Kidney capillary endothelial cell (primary cell): ENCODE measurements at regions not wholly inside any gene's neighbourhood (a gene's known extent, or its start where the extent isn't known, plus 50 kb on each side); places are given as distances from the start of the nearest gene placed in this dataset.

Source experiments
- DNase-seq: peaks from one replicate; pipeline ENCODE4 v3.0.0-alpha.2; 2018; ENCODE audit warnings: low spot score

DNA sequence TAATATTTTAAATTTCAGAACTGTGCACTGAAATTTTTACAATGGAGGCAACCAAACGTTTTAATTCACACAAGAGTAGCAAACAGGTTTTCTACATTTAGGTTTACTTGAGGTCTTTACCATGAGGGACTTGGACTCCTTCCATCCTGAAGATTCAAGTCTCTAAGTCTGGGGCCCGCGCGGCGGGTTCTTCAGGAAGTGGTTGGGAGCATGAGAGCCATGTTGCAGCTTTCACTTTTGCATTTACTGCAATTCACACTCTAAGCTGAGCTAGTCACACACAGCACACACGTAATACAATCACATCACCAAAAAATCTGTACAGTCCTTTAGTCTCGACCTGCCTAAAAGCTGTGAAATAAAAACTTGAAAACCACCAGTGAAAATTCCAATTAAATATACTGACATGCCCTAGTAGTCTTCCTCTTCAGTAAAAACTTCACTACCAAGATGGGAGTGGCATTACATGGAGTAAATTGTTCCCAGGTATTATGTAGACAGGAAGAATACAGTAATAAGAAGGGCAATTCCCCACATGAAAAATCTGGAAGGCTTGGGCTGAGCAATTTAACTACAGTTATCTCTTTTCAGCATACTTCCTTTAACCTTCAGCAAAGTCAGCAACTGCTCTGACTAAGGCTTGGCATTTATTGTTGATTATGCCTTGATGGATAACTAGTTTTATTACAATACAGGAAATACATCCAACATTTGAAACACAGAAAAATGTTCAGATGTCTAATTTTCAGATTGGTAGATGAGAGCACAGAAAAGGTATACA is 571.1 kb upstream of the DIPK2B start:
- DNase-seq: no peak

DNA sequence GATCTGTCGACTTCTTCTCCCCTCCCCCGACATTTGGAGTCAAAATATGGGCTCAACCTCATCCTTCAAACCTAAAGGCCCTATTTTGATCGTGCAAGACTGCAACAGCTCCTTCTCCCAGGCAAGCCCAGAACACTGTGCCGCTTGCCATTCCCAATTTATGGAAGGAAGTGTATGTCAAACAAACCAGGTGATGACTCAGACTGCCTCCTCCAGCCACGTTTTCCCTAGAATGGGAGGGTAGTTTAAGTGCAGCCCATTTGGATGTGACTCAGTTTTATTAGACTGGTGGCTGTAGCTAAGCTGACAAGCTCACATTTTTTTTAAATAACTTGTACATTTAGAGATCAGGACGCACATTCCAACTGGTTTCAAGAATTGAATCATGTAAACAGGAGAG is 570.4 kb upstream of the DIPK2B start:
- DNase-seq: no peak

DNA sequence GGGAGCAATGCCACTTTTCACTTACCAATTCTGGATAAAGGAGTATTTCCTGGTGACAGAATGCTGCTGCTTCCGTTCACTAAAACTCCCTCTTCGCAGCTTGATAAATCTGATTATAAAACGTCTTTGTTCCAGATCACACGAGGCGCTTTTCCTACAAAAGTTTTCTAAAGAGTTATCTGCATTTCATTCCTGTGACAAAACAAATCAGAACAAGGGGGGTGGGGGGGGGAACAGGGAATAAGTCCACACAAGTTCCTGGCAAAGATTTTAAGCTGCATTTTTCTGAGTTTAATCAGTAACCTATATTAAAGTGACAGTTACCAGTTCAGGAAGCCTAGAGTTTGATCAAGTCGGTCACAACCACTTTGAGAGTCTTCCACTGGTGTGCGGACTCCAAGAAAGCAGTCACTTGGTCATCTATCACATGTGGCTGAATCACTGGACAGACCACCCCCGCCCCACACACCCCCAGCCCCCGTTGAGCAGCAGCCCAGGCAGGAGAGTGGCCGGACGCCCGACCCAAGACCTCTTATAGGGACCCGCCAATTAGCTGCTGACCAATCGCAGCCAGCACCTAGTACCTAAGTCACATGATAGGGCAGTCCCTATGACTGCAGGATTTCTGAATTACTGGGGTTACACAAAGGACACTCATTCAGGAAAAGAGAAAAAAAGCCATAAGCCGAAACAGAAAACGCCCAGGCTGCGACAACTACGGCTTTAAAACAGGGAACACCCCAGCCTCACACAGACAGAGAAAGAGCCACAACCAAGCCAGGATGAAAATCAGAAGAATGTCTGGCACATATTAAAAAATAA is 569.3 kb upstream of the DIPK2B start:
- peak; percentile 81 for DNase-seq

DNA sequence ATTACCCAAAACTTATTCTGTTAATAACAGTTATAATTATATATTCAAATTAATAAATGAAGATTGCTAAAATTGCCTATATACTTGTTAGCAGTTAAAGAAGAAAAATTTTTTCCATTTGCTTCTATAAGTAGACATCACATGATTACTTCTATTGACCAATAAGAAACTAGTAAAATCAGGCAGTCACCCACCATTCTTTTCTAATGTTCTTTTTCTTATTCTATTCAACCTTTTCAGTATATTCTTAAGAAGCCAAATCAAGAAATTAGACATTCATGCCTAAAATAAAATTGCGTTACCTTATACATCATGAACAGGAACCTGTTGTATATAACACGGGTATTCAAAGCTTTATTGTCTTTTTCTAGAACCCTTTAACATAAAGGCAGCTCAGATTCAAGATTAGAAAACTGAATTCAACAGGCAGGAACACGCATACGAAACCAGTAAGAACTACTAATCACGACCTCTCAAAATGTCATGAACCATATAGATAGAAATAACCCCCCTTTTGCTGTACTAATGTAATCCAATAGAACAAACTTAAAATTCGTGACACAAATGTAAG is 568.1 kb upstream of the DIPK2B start:
- no peak for DNase-seq

DNA sequence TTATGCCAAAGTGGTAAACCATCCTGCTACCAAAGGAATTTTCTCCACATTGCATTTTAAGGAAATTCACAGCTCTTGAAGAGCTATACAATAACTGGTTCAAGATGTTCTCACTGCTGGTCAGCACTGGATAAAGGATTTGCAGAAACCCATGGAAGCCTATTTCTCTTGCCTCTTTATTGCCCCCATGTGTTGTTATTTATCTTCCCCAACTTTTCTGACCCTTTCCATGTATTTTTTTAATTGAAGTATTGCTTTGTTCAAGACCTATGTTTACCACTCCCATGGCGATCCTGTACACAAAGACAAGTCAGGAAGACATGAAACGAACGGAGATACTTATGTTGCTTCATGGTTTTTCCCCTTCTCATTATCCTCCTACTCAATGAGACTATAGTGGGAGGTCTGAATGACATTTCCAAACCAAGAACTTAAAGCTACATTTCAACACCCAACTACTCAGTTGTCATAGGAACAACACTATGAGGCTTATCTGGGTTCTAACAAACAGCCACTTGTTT is 566.4 kb upstream of the DIPK2B start:
- no peak for DNase-seq

DNA sequence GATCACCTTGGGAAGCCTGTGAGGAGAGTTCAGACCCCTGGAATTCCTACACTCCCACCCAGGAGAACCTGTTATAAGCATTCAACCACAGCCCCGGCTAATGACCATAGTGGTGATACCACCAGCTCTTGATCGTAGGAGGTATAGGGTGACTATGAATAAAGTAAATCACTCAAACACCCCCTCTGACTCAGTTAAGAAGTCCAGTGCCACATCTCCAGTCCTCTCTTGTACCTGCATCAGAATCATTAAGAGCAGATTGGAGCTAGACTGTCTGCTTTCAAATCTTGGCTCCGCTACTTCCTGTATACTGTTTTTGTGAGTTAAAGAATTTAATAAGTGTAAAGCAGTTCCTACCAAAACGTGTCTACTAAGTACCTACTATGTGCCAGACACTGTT is 565.1 kb upstream of the DIPK2B start:
- DNase-seq: no peak

DNA sequence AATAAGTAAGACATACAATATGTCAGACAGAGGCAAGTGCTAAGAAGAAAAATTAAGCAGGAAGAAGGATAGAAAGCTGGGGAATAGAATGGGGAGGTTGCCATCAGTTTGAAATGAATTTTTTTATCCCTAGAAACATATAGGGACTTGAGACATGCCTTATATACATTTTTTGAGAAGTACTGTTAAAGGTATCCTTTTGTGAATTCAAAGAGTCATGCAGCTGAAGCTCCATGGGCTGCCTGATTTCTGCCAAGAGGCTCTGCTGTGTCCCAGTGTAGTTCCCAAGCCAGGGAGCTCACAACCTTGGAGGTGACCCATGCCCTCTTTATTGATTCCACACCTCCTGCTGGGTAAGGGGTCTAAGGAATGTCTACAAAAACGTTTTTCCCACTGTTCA is 564.6 kb upstream of the DIPK2B start:
- no peak for DNase-seq

DNA sequence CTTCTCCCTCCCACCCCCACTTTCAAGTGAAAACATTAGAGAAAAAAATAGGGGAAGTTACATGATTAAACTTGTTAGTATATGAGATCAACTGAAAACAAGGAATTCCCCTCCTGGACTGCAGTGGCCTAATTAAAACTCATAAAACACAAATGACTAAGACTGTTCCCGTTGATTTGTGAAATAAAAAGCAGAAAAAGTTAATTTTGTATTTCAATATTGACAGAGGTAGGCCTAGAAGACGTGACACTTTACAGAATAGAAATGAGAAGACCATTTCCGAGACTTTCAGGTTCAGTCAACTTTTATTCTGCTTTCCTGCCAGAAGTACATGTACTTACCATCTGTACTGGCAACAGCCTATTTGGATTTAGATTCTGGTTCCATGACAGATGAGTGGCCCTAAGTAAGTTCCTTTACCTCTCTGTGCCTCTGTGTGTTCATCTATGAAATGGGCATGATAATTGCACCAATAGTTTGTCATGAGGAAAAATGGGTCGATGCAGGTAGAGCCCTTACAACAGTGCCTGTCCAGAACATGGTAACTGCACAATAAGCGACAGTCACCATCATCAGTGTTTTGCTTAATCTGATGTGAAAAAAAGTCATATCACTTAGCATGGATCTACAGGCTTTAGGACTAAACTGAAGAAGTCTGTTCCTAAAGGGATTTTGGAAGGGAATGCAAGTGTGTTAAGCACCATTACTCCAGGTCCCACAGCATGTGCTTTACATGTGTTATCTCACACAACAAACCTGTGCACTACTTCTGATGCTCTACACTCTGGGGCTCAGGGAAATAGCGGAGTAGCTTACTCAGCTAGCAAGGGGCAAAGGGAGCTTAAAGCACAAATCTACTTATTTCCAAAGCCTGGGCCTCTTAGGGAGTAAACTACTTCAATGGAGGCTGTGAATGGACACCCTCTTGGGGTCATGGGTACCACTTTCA is 562.3 kb upstream of the DIPK2B start:
- no peak for DNase-seq

DNA sequence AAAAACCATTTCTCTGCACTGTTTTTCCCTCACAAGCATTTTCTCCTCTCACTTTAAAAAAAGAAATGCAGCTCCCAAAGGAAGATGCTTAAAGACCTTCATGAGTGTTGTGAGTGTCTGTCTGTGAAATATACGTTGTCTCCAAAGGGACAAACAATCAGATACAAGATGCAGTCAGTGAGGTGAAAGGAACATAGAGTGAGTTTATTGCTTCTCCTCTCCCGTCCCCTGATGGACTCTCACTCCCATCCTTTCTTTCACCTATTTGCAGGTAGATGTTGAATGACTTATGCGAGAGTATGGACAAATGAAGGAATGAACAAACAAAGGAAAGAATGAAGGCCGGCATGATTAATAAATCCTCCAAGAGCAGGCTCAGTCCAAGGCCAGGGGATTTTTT is 561.2 kb upstream of the DIPK2B start:
- DNase-seq: no peak

DNA sequence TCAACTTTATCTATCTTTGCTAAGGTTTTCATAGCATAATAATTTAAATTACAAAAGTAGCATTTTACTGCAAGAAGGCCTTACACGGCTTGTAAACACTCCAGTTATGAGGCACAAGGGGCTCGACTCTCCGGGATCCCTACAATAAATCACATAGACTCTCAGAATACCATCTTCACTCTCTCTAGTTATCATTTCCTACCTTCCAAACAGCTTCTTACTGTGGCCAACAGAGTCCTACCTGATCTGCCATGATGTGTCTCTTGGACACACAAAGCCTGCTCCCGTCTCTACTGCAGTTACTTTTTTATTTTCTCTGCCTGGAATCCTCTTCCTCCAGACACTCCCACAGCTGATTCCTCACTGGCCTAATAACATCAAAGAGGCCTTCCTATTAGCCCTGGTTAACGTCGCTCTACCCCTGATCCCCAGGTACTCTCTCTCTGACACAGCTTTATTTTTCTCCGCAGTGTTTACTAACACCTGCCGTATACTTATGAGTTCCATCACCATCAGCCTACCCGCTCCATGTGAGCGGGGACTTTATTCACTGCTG is 559.6 kb upstream of the DIPK2B start:
- DNase-seq: no peak

DNA sequence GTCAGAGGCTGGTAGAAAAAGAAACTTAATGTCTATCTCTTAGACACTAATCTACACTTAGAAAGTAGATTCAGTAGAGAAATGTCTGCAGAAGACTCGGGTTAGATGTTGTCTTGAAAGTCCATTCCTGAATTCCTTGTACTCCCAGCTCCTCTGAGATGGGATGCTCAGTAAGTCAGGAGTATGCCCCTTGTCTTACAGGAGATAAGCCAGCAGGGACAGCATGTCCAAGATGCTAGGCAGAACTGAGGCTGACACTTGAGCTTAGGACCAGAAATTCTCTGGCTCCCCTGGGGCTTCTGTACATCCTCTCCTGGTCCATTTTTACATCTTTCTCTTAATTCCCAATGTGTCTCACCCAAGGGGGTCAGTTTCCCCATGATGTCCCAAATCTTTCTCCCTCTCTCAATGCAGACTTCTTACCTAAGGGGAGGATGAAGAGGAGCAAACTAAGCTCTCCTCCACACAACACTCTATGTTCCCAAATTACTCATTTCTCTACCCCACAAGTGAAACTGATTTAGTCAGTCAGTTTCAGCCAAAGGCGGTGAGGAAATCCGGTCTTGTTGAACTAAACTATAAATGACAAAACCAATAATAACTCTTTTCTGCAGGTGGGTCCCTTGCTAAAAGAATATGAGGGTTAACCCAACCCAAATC is 558.2 kb upstream of the DIPK2B start:
- no peak for DNase-seq

DNA sequence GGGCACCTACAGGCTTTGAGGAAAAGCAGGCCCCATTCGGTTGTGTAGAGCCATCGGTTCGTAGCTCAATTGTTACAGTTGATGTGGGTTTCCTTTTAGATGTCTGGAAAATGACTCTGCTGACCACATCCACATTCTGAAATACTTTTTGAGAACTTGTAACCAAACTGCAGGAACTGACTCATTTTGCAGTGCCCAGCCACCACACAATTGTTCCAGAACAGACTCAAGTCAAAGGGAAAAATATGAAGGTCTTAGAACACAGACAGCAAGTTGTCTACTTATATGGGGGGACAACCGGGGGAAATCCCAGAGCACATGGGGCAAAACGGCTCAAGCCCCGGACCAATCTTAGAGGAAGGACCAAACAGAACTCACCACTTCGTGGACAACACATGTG is 557.6 kb upstream of the DIPK2B start:
- DNase-seq: no peak

DNA sequence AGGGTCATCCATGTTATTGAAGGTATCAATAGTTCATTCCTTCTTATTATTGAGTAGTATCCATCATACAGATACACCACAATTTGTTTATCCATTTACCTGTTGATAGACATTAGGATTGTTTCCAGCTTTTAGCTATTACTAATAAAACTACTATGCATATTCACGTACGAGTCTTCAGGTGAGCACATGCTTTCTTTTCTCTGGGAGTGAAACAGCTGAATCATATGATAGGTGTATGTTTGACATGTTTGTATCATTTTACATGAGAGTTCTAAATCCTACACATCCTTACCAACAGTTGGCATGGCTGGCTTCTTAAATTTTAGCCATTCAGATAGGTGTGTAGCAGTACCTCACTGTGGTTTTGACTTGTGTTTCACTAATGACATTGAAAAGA is 556.6 kb upstream of the DIPK2B start:
- DNase-seq: no peak

DNA sequence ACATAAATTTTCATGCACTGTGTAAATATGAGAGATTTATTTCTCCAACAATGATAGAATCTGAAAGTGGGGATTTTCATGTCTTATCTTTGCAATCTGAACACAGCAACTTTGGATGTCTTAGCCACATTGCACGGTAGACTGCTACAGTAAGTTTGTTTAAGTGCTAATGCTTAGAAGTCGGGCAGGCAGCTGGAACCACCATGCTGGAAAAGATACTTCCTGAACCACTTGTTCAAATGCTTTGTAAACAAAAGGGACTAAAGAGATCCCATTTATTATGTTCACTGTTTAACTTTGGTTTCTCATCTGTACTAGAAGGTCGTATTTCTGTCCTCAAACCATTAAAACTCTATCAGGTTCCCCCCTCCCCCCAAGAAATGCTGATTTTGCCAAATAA is 555.9 kb upstream of the DIPK2B start:
- no peak for DNase-seq

DNA sequence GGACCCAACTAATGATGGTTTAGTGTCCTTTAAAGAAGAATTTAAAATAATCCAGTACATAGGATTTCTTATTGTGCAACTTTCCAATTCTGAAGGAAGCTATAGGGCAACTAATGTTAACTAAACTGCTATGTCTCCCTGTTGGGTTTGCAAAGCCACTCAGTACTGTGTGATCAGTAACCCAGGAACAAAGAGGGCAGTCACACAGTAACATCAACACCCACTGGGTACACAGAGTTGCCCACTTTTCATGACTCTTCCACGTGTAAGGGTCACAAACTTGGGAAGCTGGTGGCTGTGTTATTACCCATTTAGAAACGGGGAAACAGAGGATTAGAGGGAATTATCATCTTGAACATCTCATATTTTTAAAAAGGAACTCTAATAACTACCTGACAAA is 555.0 kb upstream of the DIPK2B start:
- no peak for DNase-seq

DNA sequence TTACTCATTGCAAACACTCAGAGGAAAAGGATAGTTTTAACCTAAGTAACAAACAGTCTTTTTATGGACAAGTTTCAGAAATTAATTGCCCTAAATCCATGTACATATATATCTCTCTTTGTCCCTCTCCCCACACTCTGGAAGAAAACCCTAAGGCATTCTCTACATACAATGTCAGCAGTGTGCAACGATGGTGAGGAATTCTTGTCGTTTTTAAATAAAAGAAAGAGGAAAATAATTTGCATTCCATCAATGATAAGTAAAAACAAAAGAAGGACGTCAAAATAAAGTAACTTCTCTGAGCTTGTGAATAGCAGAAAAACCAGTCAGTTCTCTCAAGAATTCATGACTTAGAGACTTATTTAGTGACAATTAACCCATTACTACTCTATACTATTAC is 550.5 kb upstream of the DIPK2B start:
- no peak for DNase-seq

DNA sequence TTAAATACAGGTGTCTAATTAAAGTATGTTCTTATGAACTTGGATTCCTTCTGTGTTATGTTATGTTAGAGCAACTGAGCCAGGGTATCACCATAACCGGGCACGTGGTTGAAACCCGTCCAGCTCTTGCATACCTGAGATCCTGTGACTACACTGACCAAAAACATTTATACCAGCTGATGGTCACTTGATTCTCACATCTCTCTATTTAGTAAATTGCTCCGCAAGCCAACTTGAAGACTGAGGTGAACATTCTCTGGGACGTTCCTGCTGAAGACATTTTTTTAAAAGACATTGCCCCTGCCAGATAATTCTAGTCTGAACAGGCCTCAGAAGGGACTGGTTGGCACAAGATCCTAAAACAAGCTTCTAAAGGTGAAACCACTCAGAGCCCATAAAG is 550.0 kb upstream of the DIPK2B start:
- no peak for DNase-seq

DNA sequence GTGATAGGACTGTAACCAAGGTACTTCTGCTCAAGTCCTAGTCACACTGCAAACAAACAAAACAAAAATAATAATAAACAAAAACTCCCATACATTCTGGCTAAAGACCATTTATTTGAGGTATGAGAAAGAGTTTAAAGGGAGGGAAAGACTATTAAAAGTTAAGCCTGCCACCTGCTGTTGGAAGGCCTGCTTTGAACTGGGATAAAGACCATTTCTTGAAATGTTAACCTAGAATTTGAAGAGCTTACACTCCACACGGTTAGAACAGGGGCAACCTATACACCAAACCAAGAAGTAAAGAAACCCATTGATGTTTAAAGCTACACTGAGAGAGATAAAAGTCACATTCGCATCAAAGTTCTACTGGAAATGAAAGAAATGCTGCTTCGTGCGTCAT is 548.7 kb upstream of the DIPK2B start:
- DNase-seq: no peak

DNA sequence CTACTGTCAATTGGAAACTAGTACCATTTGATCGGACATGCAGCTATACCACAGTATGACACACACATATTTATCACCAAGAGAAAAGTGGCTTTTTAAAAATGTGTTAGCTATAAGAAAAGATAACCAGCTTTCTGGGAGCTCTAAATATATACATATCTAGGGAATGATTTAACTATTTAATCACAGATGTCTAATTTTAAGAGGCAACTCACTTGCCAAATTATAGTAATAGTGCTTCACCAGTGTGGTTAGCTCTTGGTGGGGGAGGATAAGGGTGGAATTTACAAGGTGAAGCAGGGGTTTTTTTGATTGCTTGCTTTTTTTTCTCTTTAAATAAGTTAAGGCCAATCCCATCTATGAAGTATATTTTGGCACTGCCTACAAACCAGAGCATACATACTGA is 547.7 kb upstream of the DIPK2B start:
- no peak for DNase-seq

DNA sequence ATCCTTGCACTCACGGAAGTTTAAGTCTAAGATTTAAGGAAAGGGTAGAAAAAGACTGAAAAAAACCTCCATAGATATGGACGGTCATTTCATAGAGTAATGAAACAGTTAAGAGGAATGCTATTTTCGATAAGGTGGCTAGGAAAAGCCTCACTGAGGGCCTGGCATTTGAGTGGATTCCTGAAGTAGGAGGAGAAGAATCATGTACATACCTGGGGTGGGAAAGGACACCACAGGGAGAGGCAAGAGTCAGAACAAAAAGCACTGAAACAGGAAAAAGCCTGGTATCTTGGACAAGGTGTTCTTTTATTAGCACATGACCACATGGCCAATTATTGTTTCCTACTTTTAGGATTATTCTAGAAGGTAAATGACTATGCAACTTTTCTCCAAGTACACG is 547.2 kb upstream of the DIPK2B start:
- no peak for DNase-seq

DNA sequence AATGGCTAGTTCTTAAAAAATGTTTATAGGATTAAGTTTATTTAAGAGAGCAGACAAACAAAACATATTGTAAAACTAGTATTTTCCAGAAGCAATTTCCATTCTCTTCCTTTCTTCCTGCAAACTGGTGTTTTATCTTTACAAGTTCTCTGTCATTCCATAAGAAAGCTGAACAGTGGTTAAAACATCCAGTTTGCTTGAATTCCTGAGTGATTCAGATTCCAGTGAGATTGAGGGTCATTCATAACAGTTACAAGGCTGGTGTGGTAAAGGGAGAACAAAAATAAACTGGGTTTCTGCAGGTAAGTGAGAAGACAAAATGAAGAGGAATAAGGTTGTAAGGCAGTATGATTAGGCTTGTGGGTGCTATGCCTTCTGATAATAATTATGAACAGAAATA is 544.8 kb upstream of the DIPK2B start:
- no peak for DNase-seq
